ENCODE measurements at regions not wholly inside any gene's neighbourhood (a gene's known extent, or its start where the extent isn't known, plus 50 kb on each side); places are given as distances from the start of the nearest gene placed in this dataset.

- TF ChIP-seq PBX3 (CRISPR knock-in tag; IDR thresholded peaks at IDR 0.05; ENCODE audit: borderline replicate concordance) (no peak), MAX (IDR thresholded peaks at IDR 0.05) (no peak), ZBTB42 (CRISPR knock-in tag; IDR thresholded peaks at IDR 0.05) (no peak), ZNF20 (CRISPR knock-in tag; IDR thresholded peaks at IDR 0.05) (no peak), NR3C1 (CRISPR knock-in tag; IDR thresholded peaks at IDR 0.05) (no peak), GPN1 (CRISPR knock-in tag; IDR thresholded peaks at IDR 0.05; ENCODE audit: borderline replicate concordance) (no peak), EZH2 (conservative IDR thresholded peaks at IDR 0.05; ENCODE audit: low read depth, low read length) (no peak), ZBTB20 (CRISPR knock-in tag; IDR thresholded peaks at IDR 0.05; ENCODE audit: borderline replicate concordance, low read depth) (no peak), KDM3A (CRISPR knock-in tag; IDR thresholded peaks at IDR 0.05; ENCODE audit: low read depth) (no peak)
Measured at GRCh38 chr18:8489761-8490160, 119.5 kb upstream of the RAB12 start.

Data from HepG2 (cell line).